ENCODE measurements at regions not wholly inside any gene's neighbourhood (a gene's known extent, or its start where the extent isn't known, plus 50 kb on each side); places are given as distances from the start of the nearest gene placed in this dataset.
"Not testable (repeated sequence)": the region's sequence is repeated elsewhere in the genome, so short reads cannot be mapped to it uniquely, and the experiment has no call there.

DNA sequence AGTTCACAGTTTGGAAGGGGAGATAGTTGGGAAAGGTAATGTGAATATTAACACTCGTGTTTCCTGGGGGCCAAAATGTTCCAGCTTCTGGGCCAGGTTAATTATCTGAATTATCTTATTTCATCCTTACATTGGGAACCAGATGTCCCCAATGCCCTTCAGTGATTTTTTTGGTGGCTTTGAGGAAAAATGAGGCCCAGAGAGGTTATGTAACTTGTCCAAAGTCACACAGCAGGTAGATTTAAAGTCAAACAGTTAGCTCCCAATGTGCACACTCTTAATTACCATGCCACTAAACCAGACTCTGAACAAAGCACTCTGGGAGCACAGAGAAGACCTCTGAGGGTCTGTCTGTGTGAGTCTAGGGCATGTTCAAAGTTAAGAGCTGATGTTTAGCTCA, 259.9 kb upstream of the PLGLB2 start:
- H3K4me3 ChIP-seq; DNase-seq (ENCODE audit: low read depth in 1 of 2, low spot score in 2 of 2); H3K4me1 ChIP-seq (replicated peaks); H3K36me3 ChIP-seq; H3K27me3 ChIP-seq (replicated peaks); H3K9me3 ChIP-seq (replicated peaks); H3K27ac ChIP-seq: not testable (repeated sequence)

DNA sequence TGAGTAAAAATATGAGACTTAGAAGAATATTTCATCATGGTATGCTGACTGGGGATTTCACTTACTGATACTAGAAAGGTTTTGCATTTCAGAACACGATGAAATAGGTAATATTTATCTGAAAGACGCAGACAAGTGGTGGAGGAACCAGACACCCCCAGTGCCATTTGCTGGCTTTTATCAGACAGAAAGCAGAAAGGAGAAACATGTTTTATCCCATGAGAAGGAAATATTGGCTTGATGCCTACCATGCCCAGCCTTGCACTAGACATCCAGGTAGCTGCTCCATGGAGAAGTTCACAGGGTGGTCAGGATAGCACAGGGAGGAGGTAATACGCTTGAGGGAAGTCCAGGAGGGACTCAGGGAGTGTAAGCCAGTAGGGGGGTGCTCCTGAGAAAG, 258.9 kb upstream of the PLGLB2 start:
- not testable (repeated sequence) for H3K9me3 ChIP-seq (replicated peaks); H3K4me3 ChIP-seq; H3K27me3 ChIP-seq (replicated peaks)

GRCh38 chr2:87494846-87495245, 253.0 kb upstream of the PLGLB2 start:
- H3K4me3 ChIP-seq; DNase-seq (ENCODE audit: low read depth in 1 of 2, low spot score in 2 of 2); H3K27me3 ChIP-seq (replicated peaks); H3K9me3 ChIP-seq (replicated peaks); H3K4me1 ChIP-seq (replicated peaks); H3K36me3 ChIP-seq; H3K27ac ChIP-seq: not testable (repeated sequence)

More for the DNA sequence above, 258.9 kb upstream of the PLGLB2 start:
- not testable (repeated sequence) for H3K4me1 ChIP-seq (replicated peaks); H3K36me3 ChIP-seq; H3K27ac ChIP-seq; DNase-seq (ENCODE audit: low read depth in 1 of 2, low spot score in 2 of 2)

DNA sequence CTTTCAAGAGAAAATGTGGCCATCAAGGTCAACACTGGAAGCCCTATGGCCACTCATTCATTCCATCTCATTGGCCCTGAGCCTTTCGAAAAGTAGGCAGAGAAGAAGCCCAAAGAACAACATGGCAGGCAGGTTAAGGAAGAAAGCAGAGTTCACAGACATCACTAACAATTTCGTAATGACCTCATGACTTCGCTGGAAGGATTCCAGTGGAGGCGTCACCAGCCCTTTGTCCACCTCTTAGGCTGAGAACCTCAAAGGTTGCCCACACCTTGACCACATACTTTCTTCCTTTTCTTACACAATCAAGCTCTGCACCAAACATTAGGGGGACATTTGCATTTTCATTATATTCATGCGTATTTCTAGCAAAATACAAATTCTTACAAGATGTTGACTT, 252.4 kb upstream of the PLGLB2 start:
- not testable (repeated sequence) for DNase-seq (ENCODE audit: low read depth in 1 of 2, low spot score in 2 of 2); H3K9me3 ChIP-seq (replicated peaks); H3K4me1 ChIP-seq (replicated peaks); H3K27ac ChIP-seq; H3K36me3 ChIP-seq; H3K27me3 ChIP-seq (replicated peaks); H3K4me3 ChIP-seq

- DNase-seq (ENCODE audit: low read depth in 1 of 2, low spot score in 2 of 2), result peak in 1 of 2 experiments; percentile 18
- H3K27ac ChIP-seq; H3K36me3 ChIP-seq; H3K27me3 ChIP-seq (replicated peaks); H3K4me3 ChIP-seq; H3K4me1 ChIP-seq (replicated peaks); H3K9me3 ChIP-seq (replicated peaks): not testable (repeated sequence)
Measured at GRCh38 chr2:87496036-87497006, 251.6 kb upstream of the PLGLB2 start.

- not testable (repeated sequence) for H3K9me3 ChIP-seq (replicated peaks); H3K27ac ChIP-seq; DNase-seq (ENCODE audit: low read depth in 1 of 2, low spot score in 2 of 2); H3K36me3 ChIP-seq; H3K4me1 ChIP-seq (replicated peaks); H3K27me3 ChIP-seq (replicated peaks); H3K4me3 ChIP-seq
Measured at GRCh38 chr2:87497135-87497534, 250.8 kb upstream of the PLGLB2 start.

DNA sequence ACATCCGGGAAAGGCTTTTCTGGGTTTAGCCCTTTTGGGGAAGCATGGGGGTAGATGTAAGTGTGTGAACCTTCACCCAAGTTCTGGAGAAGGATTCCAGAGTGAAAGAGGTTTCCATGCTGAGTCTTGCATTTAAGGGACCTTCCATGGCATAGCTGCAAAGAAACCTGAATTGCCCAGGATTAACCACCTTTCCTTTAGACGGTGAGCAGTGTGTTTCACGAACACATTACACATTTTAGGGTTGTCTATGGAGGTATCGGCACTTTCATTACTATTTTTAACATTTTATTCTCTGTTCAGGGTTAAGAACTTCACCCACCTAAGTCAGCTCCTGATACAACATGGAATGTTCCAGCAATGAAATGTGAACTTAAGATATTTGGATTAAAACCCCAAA, 250.2 kb upstream of the PLGLB2 start:
- not testable (repeated sequence) for DNase-seq (ENCODE audit: low read depth in 1 of 2, low spot score in 2 of 2); H3K4me3 ChIP-seq; H3K27ac ChIP-seq; H3K36me3 ChIP-seq; H3K27me3 ChIP-seq (replicated peaks); H3K9me3 ChIP-seq (replicated peaks); H3K4me1 ChIP-seq (replicated peaks)

DNA sequence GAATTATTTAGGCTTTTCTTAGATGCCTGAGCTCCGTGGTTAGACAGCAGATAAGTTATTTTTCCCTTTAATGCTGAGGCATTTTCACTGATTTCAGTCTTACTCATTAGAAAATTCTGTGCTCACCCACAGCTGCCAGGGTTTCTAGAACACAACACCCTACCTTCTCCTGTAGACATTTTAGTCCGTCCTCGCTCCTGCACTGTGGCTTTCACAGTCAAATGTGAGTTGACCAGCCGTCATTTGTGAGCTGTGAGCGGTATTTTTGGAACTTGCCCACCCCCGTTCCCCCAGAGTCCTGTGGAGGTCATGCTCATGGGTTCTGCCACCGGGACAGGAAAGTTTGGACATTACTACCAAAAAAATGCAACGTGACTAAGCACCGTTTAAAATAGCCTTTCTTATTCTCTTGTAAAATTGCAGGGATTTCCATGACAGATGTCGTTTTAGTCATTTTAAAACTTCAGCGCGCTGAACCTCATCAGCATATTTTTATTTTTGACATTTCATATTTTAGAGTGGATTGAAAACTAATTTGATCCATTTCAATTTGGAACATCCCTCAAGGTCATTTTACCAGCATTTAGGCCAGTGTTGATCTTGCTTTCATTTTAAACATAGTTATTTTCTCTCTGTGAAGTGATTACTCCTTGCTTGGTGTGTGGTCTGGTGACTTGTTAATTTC, 249.6 kb upstream of the PLGLB2 start:
- H3K4me1 ChIP-seq (replicated peaks); H3K36me3 ChIP-seq; H3K9me3 ChIP-seq (replicated peaks); H3K27me3 ChIP-seq (replicated peaks); H3K27ac ChIP-seq; H3K4me3 ChIP-seq: not testable (repeated sequence)
- DNase-seq (ENCODE audit: low read depth in 1 of 2, low spot score in 2 of 2), result peak in 1 of 2 experiments; percentile 61

DNA sequence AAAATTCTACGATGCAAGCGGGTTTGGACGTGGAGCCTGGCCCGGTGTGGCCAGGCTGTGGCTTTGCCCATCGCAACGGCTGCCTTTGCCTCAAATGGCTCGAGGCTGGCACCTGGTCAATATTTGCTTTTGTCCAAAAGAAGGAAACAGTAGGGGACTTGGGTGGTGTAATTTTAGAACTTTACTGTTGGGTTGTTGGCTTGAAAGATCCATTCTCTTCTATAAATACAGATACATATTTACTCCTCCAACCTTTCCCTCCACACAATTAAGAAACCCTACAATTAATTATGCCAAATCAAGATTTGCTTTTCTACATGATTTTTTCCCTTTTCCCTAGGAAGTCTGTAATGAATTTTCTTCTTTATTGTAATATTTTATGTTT, 249.0 kb upstream of the PLGLB2 start:
- peak in 1 of 2 experiments; percentile 34 for DNase-seq (ENCODE audit: low read depth in 1 of 2, low spot score in 2 of 2)
- H3K4me1 ChIP-seq (replicated peaks); H3K27me3 ChIP-seq (replicated peaks); H3K27ac ChIP-seq; H3K36me3 ChIP-seq; H3K9me3 ChIP-seq (replicated peaks); H3K4me3 ChIP-seq: not testable (repeated sequence)

- not testable (repeated sequence) for H3K4me1 ChIP-seq (replicated peaks); H3K9me3 ChIP-seq (replicated peaks); H3K4me3 ChIP-seq; H3K27me3 ChIP-seq (replicated peaks); H3K27ac ChIP-seq; DNase-seq (ENCODE audit: low read depth in 1 of 2, low spot score in 2 of 2); H3K36me3 ChIP-seq
Measured at GRCh38 chr2:87499860-87500259, 248.0 kb upstream of the PLGLB2 start.

- H3K4me3 ChIP-seq; H3K9me3 ChIP-seq (replicated peaks); DNase-seq (ENCODE audit: low read depth in 1 of 2, low spot score in 2 of 2); H3K27ac ChIP-seq; H3K4me1 ChIP-seq (replicated peaks); H3K27me3 ChIP-seq (replicated peaks); H3K36me3 ChIP-seq: not testable (repeated sequence)
Measured at GRCh38 chr2:87500421-87500820, 247.5 kb upstream of the PLGLB2 start.

DNA sequence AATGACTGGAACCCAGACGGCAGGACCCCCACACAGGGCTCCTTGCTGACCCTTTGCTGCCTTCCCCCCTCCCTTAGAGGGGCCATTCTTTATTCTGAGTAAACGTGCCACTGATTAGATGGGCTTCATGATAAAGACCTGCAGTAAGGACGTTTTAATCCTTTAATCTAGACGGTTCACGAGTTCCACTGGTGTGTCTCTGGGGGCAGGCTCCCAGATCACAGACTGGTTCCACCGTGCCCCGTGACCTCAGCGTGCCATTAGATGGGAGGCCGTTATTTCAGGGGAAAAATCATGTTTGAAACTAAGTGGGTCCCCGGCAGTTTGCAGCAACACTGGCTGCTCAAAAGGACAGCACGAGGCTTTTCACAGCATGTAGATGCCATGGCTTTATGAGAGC, 246.9 kb upstream of the PLGLB2 start:
- H3K9me3 ChIP-seq (replicated peaks); H3K27ac ChIP-seq; H3K4me1 ChIP-seq (replicated peaks); H3K27me3 ChIP-seq (replicated peaks); H3K36me3 ChIP-seq; H3K4me3 ChIP-seq; DNase-seq (ENCODE audit: low read depth in 1 of 2, low spot score in 2 of 2): not testable (repeated sequence)

GRCh38 chr2:87502948-87503347, 244.9 kb upstream of the PLGLB2 start:
- not testable (repeated sequence) for H3K27ac ChIP-seq; H3K9me3 ChIP-seq (replicated peaks); H3K36me3 ChIP-seq; H3K4me1 ChIP-seq (replicated peaks); DNase-seq (ENCODE audit: low read depth in 1 of 2, low spot score in 2 of 2); H3K27me3 ChIP-seq (replicated peaks); H3K4me3 ChIP-seq

DNA sequence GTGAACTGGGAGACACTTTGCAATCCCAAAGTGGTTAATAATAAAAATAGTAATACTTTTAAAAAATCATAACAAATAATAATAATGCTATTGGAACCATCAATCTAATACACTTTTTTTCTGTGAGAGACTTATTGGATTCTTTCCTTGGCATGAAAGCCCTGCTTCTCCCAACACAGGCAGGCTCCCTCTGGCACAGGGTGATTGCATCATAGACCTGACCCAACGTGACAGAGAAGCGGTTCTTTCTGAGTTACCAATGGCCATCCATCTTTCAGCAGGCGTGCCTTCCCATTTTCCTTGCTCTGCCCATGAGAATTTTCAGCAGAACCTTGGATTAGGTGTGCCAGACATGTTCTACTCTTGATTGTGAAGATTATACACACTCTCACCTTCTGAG, 242.6 kb upstream of the PLGLB2 start:
- H3K9me3 ChIP-seq (replicated peaks); H3K4me3 ChIP-seq; H3K4me1 ChIP-seq (replicated peaks); DNase-seq (ENCODE audit: low read depth in 1 of 2, low spot score in 2 of 2); H3K27me3 ChIP-seq (replicated peaks); H3K36me3 ChIP-seq; H3K27ac ChIP-seq: not testable (repeated sequence)

All from SJSA1 (cell line).